ENCODE measurements at regions not wholly inside any gene's neighbourhood (a gene's known extent, or its start where the extent isn't known, plus 50 kb on each side); places are given as distances from the start of the nearest gene placed in this dataset.

DNA sequence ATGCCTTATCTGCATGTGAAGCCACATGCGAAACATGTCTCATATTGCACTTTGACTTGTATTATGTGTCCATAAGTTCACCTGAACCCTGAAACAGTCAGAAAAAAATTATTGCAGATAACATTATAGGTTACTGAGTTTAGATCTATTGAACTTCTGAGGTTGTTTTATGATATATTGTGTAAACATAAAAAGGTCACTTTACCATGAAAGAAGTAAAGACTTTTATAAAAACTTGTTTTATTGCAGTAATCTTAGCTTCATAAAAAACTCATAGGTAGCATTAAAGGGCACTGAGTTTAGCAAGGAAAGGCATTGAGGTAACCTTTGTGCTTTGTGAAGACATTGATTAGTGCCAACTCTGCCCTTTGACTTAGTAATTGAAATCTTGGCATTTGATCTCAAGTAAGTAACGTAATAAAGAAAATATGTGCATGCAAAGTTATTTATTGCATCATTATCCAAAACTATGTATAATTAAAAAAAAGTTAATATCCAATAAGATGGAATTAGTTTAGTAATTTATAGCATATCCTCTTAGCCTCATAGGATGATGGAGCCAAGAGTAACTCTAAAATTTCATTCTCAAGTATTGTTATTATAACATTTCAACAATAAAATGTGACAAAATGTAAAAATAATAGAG is 313.3 kb upstream of the ATP2B1 start:
- H3K9ac ChIP-seq (ENCODE audit: insufficient read depth, low read length): no peak overlapping the region
- no peak for TF ChIP-seq EZH2 (IDR thresholded peaks at IDR 0.05; ENCODE audit: low read length, missing control alignments)
- TF ChIP-seq, protein P1, sequence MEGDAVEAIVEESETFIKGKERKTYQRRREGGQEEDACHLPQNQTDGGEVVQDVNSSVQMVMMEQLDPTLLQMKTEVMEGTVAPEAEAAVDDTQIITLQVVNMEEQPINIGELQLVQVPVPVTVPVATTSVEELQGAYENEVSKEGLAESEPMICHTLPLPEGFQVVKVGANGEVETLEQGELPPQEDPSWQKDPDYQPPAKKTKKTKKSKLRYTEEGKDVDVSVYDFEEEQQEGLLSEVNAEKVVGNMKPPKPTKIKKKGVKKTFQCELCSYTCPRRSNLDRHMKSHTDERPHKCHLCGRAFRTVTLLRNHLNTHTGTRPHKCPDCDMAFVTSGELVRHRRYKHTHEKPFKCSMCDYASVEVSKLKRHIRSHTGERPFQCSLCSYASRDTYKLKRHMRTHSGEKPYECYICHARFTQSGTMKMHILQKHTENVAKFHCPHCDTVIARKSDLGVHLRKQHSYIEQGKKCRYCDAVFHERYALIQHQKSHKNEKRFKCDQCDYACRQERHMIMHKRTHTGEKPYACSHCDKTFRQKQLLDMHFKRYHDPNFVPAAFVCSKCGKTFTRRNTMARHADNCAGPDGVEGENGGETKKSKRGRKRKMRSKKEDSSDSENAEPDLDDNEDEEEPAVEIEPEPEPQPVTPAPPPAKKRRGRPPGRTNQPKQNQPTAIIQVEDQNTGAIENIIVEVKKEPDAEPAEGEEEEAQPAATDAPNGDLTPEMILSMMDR (conservative IDR thresholded peaks at IDR 0.05 in 1 of 2, IDR thresholded peaks at IDR 0.05 in 1 of 2; ENCODE audit: low read depth in 1 of 2, low read length in 2 of 2): no peak
- no peaks in the 10 kb centered on the region for H3K79me2 ChIP-seq (ENCODE audit: control insufficient read depth, insufficient read depth, low read length)
- no peaks in the 10 kb centered on the region for H3K9me3 ChIP-seq (ENCODE audit: control insufficient read depth, insufficient read depth, low read depth, low read length)
- no peak overlapping the region for H3K27ac ChIP-seq (ENCODE audit: insufficient read depth, low read length)
- no peaks in the 10 kb centered on the region for H3K4me1 ChIP-seq (ENCODE audit: control insufficient read depth, extremely low read depth, insufficient read depth, low read length)
- no peak overlapping the region for H3K4me2 ChIP-seq (ENCODE audit: extremely low read depth, insufficient read depth, low read length)
- no peaks in the 10 kb centered on the region for H3K36me3 ChIP-seq (ENCODE audit: control insufficient read depth, insufficient read depth, low read length)
- H2AFZ ChIP-seq (ENCODE audit: low read length): no peak overlapping the region
- no peaks in the 10 kb centered on the region for H4K20me1 ChIP-seq (ENCODE audit: control insufficient read depth, extremely low read depth, insufficient read depth, low read length)
- no peaks in the 10 kb centered on the region for H3K27me3 ChIP-seq (ENCODE audit: control insufficient read depth, insufficient read depth, low read length)
- no peak overlapping the region for H3K4me3 ChIP-seq (replicated peaks in 1 of 4; ENCODE audit: control extremely low read depth in 1 of 4, insufficient read depth in 1 of 4, low read depth in 3 of 4, low read length in 4 of 4)
- DNase-seq (ENCODE audit: low read depth in 2 of 2): no peak

DNA sequence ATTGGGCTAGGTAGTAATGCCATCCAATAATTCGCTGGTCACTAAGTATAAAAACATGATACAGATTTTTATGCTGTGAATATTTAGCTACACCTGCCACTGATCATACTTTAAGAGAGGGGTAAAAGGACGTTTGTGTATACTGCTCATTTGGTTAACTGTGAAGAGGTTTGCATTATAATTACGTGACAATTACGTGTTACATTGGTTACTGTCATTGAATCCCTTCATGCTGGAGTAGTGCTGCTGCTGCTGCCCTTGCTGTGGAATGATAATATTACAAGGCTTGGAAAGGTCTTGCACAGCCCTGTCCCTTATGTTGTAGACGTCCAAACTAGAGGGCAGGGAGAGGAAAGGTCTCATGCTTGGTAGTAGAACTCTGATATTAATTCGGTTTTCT is 312.2 kb upstream of the ATP2B1 start:
- no peak for TF ChIP-seq EZH2 (IDR thresholded peaks at IDR 0.05; ENCODE audit: low read length, missing control alignments)
- TF ChIP-seq, protein P1 (conservative IDR thresholded peaks at IDR 0.05 in 1 of 2, IDR thresholded peaks at IDR 0.05 in 1 of 2; ENCODE audit: low read depth in 1 of 2, low read length in 2 of 2): no peak
- H3K4me3 ChIP-seq (replicated peaks in 1 of 4; ENCODE audit: control extremely low read depth in 1 of 4, insufficient read depth in 1 of 4, low read depth in 3 of 4, low read length in 4 of 4): no peak overlapping the region

DNA sequence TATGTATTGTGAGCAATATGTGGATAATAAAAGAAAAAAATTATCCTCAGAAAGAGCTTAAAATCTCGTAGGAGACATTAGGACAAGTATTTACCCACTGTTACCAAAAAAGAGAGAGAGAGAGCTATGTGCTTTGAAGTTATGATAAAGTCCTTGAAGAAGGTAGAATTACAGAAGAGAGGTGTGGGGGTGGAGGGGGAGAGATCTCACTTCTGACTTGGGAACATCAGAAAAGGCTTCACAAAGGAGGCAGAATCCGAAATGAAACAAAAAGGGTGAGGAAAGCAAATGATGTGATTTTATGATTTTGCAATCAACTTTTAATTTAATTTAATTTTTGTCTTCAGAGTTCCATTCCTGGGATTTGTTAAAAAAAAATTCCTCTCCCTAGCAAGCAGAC is 311.8 kb upstream of the ATP2B1 start:
- no peak overlapping the region for H2AFZ ChIP-seq (ENCODE audit: low read length)
- H3K79me2 ChIP-seq (ENCODE audit: control insufficient read depth, insufficient read depth, low read length): no peaks in the 10 kb centered on the region
- H3K9me3 ChIP-seq (ENCODE audit: control insufficient read depth, insufficient read depth, low read depth, low read length): no peaks in the 10 kb centered on the region
- no peak overlapping the region for H3K4me2 ChIP-seq (ENCODE audit: extremely low read depth, insufficient read depth, low read length)
- no peak overlapping the region for H3K4me3 ChIP-seq (replicated peaks in 1 of 4; ENCODE audit: control extremely low read depth in 1 of 4, insufficient read depth in 1 of 4, low read depth in 3 of 4, low read length in 4 of 4)
- H3K4me1 ChIP-seq (ENCODE audit: control insufficient read depth, extremely low read depth, insufficient read depth, low read length): no peaks in the 10 kb centered on the region
- H3K9ac ChIP-seq (ENCODE audit: insufficient read depth, low read length): no peak overlapping the region
- H3K27ac ChIP-seq (ENCODE audit: insufficient read depth, low read length): no peak overlapping the region
- TF ChIP-seq EZH2 (IDR thresholded peaks at IDR 0.05; ENCODE audit: low read length, missing control alignments): no peak
- H3K36me3 ChIP-seq (ENCODE audit: control insufficient read depth, insufficient read depth, low read length): no peaks in the 10 kb centered on the region
- DNase-seq (ENCODE audit: low read depth in 2 of 2): no peak
- H4K20me1 ChIP-seq (ENCODE audit: control insufficient read depth, extremely low read depth, insufficient read depth, low read length): no peaks in the 10 kb centered on the region
- no peaks in the 10 kb centered on the region for H3K27me3 ChIP-seq (ENCODE audit: control insufficient read depth, insufficient read depth, low read length)

More for the DNA sequence above, 312.2 kb upstream of the ATP2B1 start:
- Histone ChIP-seq H3K36me3 (ENCODE audit: control insufficient read depth, insufficient read depth, low read length) (no peaks in the 10 kb centered on the region), H3K4me2 (ENCODE audit: extremely low read depth, insufficient read depth, low read length) (no peak overlapping the region), H3K27me3 (ENCODE audit: control insufficient read depth, insufficient read depth, low read length) (no peaks in the 10 kb centered on the region), H3K27ac (ENCODE audit: insufficient read depth, low read length) (no peak overlapping the region), H3K79me2 (ENCODE audit: control insufficient read depth, insufficient read depth, low read length) (no peaks in the 10 kb centered on the region), H4K20me1 (ENCODE audit: control insufficient read depth, extremely low read depth, insufficient read depth, low read length) (no peaks in the 10 kb centered on the region), H2AFZ (ENCODE audit: low read length) (no peak overlapping the region), H3K9me3 (ENCODE audit: control insufficient read depth, insufficient read depth, low read depth, low read length) (no peaks in the 10 kb centered on the region), H3K9ac (ENCODE audit: insufficient read depth, low read length) (no peak overlapping the region), H3K4me1 (ENCODE audit: control insufficient read depth, extremely low read depth, insufficient read depth, low read length) (no peaks in the 10 kb centered on the region)
- no peak for DNase-seq (ENCODE audit: low read depth in 2 of 2)
